ENCODE measurements at regions not wholly inside any gene's neighbourhood (a gene's known extent, or its start where the extent isn't known, plus 50 kb on each side); places are given as distances from the start of the nearest gene placed in this dataset.
"Not testable (repeated sequence)": the region's sequence is repeated elsewhere in the genome, so short reads cannot be mapped to it uniquely, and the experiment has no call there.

GRCh38 chrX:155819966-155820491 is 61.1 kb upstream of the VAMP7 start:
- peak; percentile 60 for DNase-seq

DNA sequence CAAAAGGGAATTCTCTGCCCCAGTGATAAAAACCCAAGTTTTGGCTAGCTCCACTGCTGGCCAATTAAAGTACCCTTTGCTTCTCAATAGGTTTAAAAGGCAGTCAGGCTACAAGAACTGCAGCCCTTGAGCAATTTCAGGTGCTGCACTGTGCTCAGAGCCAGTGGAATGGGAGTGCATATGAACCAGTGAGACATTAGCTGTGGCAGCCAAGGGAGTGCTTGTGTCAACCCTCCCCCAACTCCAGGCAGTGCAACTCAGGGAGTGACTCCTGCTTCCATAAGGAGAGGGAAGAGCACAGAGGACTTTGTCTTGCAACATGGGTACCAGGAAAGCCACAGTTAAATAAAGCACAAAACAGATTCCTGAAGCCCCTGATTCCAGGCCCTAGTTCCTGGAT is 61.6 kb upstream of the VAMP7 start:
- DNase-seq, result no peak

- not testable (repeated sequence) for DNase-seq
These were observed 66.8 kb upstream of the VAMP7 start for GRCh38 chrX:155814391-155814790.

GRCh38 chrX:155779831-155780230 is 101.3 kb upstream of the VAMP7 start:
- no peak for DNase-seq

GRCh38 chrX:155778844-155779553 is 102.1 kb upstream of the VAMP7 start:
- no peak for DNase-seq

GRCh38 chrX:155774387-155774786 is 106.8 kb upstream of the VAMP7 start:
- DNase-seq, result no peak

GRCh38 chrX:155767876-155768769 is 113.0 kb upstream of the VAMP7 start:
- DNase-seq, result no peak

DNA sequence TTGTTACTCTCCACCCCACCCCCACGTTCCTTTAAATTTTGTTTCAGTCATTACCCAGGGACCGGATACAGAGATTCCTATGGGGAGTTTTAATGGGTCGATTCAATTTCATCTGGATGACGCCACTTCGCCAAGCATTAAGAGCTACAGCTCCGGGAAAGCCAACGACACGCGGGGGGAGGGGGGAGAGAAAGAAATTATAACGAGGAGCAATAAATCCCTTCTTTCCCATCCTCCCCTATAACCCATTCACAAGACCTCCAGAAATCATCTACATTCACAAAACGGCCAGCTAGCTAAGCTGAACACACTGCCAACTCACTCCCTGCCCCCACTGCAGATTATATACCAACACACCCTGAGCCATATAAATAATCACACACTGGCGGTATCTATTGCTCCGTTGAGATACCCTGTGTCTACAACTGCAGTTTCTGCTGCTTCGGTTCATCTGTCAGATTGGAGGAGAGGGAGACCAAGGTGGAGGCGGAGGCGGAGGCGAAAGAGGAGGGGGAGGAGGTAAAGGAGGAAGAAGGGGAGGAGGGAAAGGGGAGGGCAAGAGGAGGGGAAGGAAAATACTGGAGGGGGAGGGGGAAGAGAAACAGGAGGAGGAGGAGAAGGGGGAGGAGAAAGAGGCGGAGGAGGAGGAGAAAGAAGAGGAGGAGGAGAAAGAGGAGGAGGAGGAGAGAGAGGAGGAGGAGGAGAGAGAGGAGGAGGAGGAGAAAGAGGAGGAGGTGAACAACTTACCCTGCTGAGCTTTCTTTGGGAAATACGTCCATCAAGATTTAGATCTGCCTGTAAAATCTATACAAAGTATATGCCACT is 113.9 kb upstream of the VAMP7 start:
- DNase-seq, result peak; percentile 61

- DNase-seq, result no peak
These were observed 114.8 kb upstream of the VAMP7 start for GRCh38 chrX:155766321-155766720.

DNA sequence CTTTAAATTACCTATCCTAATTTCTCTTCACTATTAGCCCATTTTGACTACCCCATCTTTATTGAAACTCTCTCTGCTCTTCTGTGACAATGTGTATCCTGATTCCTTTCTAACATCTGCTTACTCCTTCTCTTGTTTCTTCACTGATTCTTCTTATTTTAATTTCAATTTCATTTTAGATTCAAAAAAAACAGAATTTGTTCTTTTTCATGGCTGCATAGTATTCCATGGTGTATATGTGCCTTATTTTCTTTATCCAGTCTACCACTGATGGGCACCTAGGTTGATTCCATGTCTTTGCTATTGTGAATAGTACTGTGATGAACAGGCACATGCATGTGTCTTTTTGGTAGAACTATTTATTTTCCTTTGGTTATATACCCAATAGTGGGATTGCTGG is 120.0 kb upstream of the VAMP7 start:
- DNase-seq, result no peak

DNA sequence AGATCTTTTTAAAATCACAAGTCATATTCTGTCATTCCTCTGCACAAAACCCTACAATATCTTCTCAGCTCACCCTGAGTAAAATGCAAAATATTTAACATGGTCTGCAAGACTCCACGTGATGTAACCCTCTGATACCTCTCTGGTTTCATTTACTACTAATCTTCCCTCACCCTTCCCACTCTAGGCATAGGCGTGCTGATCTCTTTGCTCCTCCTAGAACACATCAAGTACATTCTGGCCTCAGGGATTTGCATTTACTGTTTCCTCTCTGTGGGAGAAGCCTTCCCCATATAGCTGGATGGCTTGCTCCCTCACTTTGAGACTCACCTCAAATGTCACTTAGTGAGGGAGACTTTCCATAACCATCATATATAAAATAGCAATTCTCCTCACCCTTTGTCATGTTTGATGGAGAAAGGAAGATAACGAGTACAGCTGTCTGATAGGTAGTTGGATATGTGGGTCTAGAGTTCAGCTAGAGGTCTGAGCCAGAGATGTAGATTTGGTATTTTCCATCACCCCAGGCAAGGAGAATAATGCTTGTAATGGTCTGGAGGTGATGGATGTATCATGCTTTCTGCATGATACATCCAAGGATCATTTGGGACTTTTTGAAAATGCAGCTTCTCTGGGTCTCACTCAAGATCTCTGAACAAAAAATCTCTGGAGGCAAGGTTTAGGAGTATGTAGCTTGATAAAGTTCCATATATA is 123.9 kb upstream of the VAMP7 start:
- DNase-seq, result no peak

GRCh38 chrX:155755706-155756337 is 125.3 kb upstream of the VAMP7 start:
- DNase-seq, result no peak

- DNase-seq, result no peak
These were observed 130.0 kb upstream of the VAMP7 start for GRCh38 chrX:155751131-155751530.

- no peak for DNase-seq
These were observed 133.6 kb upstream of the VAMP7 start for GRCh38 chrX:155747520-155747919.

DNA sequence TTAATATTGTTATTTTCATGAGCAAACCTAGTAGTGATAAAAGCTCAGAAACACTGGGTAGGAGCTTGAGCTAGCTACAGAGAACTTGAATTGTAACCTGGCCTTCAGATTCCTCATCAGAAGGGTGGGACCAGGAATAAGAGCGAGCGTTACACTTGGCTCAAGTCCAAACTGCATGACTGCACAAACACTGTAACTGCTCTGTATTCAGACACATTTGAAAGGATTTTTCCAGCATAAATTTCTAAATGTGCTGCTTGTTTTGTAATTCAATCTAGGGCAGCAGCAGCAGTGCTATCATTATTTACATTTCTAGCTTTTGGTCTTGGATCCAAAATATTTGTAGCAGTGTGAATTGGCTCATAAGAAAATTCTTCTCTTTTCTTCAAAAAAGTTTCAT is 133.0 kb upstream of the TMLHE start:
- no peak for DNase-seq

- DNase-seq, result no peak
These were observed 131.8 kb upstream of the TMLHE start for GRCh38 chrX:155744534-155744933.

DNA sequence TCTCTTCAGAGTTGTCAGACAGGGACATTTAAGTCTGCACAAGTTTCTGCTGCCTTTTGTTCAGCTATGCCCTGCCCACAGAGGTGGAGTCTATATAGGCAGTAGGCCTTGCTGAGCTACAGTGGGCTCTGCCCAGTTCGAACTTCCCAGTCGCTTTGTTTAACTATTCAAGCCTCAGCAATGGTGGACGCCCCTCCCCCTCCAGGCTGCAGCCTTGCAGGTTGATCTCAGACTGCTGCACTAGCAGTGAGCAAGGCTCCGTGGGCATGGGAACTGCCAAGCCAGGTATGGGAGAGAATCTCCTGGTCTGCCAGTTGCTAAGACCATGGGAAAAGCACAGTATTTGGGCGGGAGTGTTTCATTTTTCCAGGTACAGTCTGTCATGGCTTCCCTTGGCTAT is 115.6 kb upstream of the TMLHE start:
- DNase-seq, result not testable (repeated sequence)

DNA sequence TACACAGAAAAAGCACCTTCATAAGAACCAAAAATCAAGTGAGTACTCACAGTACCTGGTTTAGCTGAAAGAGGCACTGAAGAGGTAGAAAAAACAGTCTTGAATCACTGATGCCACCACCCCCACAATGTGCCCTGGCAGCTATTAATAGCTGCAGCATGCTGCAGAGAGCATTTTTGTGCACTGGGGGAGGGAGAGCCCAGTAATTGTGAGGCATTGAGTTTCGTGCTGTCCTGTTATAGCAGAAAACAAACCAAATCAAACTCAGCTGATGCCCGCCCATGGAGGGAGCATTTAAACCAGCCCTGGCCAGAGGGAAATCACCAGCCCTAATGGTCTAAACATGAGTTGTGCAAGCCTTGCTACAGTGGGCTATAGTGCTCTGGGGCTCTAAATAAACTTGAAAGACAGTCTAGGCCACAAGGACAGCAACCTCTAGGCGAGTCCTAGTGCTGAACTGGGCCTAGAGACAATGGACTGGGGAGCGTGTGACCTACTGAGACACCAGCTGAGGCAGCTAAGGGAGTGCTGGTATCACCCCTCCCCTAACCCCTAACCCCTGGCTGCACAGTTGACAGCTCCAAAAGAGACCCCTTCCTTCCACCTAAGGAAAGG is 106.3 kb upstream of the TMLHE start:
- no peak for DNase-seq

DNA sequence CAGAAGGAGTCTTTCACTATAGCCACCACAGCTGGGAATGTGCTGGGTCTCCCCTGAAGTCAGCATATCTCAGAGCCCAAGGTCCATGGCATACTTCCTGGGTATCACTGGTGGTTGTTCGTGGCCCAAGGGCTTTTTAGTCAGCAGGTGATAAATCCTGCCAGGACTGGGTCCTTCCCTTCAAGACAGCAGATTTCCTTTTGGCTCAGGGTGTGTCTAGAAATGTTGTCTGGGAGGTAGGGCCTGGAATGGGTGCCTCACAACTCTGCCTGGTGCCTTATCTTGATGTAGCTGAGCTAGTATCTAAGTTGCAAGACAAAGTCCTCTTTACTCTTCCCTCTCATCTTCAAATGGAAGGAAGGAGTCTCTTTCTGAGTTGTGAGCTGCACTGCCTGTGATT is 102.4 kb upstream of the TMLHE start:
- DNase-seq, result no peak

- DNase-seq, result no peak
These were observed 82.7 kb upstream of the TMLHE start for GRCh38 chrX:155695419-155695818.

- DNase-seq, result no peak
These were observed 81.9 kb upstream of the TMLHE start for GRCh38 chrX:155694649-155695048.
